ENCODE measurements at regions not wholly inside any gene's neighbourhood (a gene's known extent, or its start where the extent isn't known, plus 50 kb on each side); places are given as distances from the start of the nearest gene placed in this dataset.

- TF ChIP-seq SP1 (IDR thresholded peaks at IDR 0.05) (no peak), EGR1 (IDR thresholded peaks at IDR 0.05; ENCODE audit: low read depth in 2 of 2) (no peak), JUND (IDR thresholded peaks at IDR 0.05) (no peak), MAX (IDR thresholded peaks at IDR 0.05) (no peak)
- DNase-seq (ENCODE audit: low spot score) = no peak
- WGBS = 67% methylated on average over 2 of the region's 2 CpGs
- Histone ChIP-seq H3K9ac (ENCODE audit: low read depth in 1 of 2, low read length in 2 of 2) (no peak overlapping the region), H3K36me3 (ENCODE audit: control insufficient read depth in 4 of 4, insufficient read depth in 3 of 4, low read depth in 1 of 4, low read length in 3 of 4) (no peaks in the 10 kb centered on the region), H3K9me3 (ENCODE audit: control insufficient read depth in 4 of 4, low read length in 3 of 4) (peaks cover 0 to 4% (median under 1%) of the 10 kb centered on the region in 4 donors), H3K4me1 (ENCODE audit: control insufficient read depth in 4 of 4, insufficient read depth in 4 of 4, low read length in 3 of 4) (no peaks in the 10 kb centered on the region), H3K27me3 (ENCODE audit: control insufficient read depth in 4 of 4, insufficient read depth in 4 of 4, low read length in 3 of 4) (no peaks in the 10 kb centered on the region), H3K27ac (ENCODE audit: low read depth in 1 of 2, low read length in 2 of 2) (no peak overlapping the region), H3K4me3 (ENCODE audit: low read depth in 1 of 3, low read length in 3 of 3) (no peak overlapping the region)
These were observed 331.1 kb upstream of the CPEB2 start for GRCh38 chr4:14671146-14671545.

GRCh38 chr4:14675279-14675985 is 326.8 kb upstream of the CPEB2 start:
- Histone ChIP-seq H3K36me3 (ENCODE audit: control insufficient read depth in 4 of 4, insufficient read depth in 3 of 4, low read depth in 1 of 4, low read length in 3 of 4) (no peaks in the 10 kb centered on the region), H3K4me1 (ENCODE audit: control insufficient read depth in 4 of 4, insufficient read depth in 4 of 4, low read length in 3 of 4) (no peaks in the 10 kb centered on the region), H3K27ac (ENCODE audit: low read depth in 1 of 2, low read length in 2 of 2) (no peak overlapping the region), H3K27me3 (ENCODE audit: control insufficient read depth in 4 of 4, insufficient read depth in 4 of 4, low read length in 3 of 4) (no peaks in the 10 kb centered on the region), H3K4me3 (ENCODE audit: low read depth in 1 of 3, low read length in 3 of 3) (no peak overlapping the region), H3K9me3 (ENCODE audit: control insufficient read depth in 4 of 4, low read length in 3 of 4) (peaks cover 0 to 3% (median 0%) of the 10 kb centered on the region in 4 donors), H3K9ac (ENCODE audit: low read depth in 1 of 2, low read length in 2 of 2) (no peak overlapping the region)
- no peak for DNase-seq (ENCODE audit: low spot score)
- TF ChIP-seq RXRA (IDR thresholded peaks at IDR 0.05) (no peak), JUND (IDR thresholded peaks at IDR 0.05) (no peak), RAD21 (IDR thresholded peaks at IDR 0.05) (no peak)
- TF ChIP-seq, protein P1, sequence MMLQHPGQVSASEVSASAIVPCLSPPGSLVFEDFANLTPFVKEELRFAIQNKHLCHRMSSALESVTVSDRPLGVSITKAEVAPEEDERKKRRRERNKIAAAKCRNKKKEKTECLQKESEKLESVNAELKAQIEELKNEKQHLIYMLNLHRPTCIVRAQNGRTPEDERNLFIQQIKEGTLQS (IDR thresholded peaks at IDR 0.05) = no peak
- WGBS = 75% methylated on average over 3 of the region's 3 CpGs

DNA sequence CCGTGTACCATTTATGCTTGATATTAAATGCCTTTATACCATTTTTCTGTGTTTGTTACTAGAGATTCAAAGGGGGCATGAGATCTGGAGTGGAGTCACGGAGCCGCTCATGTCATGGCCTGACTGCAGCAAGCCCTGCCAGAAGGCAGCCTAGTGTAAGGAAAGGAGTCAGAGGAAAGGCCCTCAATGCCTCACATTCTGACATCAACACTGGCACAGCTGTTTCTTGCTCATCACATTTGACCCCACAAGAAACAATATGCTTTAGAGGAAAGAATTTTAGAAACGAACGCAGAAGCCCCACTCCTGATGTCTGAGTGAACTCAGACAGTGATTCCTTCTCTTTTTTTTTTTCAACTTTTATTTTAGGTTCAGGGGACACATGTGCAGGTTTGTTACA is 322.4 kb upstream of the CPEB2 start:
- Histone ChIP-seq H3K4me3 (ENCODE audit: low read depth in 1 of 3, low read length in 3 of 3) (no peak overlapping the region), H3K27me3 (ENCODE audit: control insufficient read depth in 4 of 4, insufficient read depth in 4 of 4, low read length in 3 of 4) (peaks cover 0 to 3% (median 0%) of the 10 kb centered on the region in 4 donors), H3K9ac (ENCODE audit: low read depth in 1 of 2, low read length in 2 of 2) (no peak overlapping the region), H3K36me3 (ENCODE audit: control insufficient read depth in 4 of 4, insufficient read depth in 3 of 4, low read depth in 1 of 4, low read length in 3 of 4) (no peaks in the 10 kb centered on the region), H3K4me1 (ENCODE audit: control insufficient read depth in 4 of 4, insufficient read depth in 4 of 4, low read length in 3 of 4) (no peaks in the 10 kb centered on the region), H3K9me3 (ENCODE audit: control insufficient read depth in 4 of 4, low read length in 3 of 4) (peaks cover 0 to 3% (median 0%) of the 10 kb centered on the region in 4 donors), H3K27ac (ENCODE audit: low read depth in 1 of 2, low read length in 2 of 2) (no peak overlapping the region)
- no peak for DNase-seq (ENCODE audit: low spot score)
- TF ChIP-seq, protein P1 (IDR thresholded peaks at IDR 0.05) = no peak
- no peak for TF ChIP-seq TAF1 (conservative IDR thresholded peaks at IDR 0.05)
- no peak for TF ChIP-seq EGR1 (IDR thresholded peaks at IDR 0.05; ENCODE audit: low read depth in 2 of 2)
- no peak for TF ChIP-seq REST (IDR thresholded peaks at IDR 0.05)
- TF ChIP-seq ZBTB33 (IDR thresholded peaks at IDR 0.05) = no peak
- TF ChIP-seq FOXA2 (IDR thresholded peaks at IDR 0.05) = no peak
- TF ChIP-seq, protein P2, sequence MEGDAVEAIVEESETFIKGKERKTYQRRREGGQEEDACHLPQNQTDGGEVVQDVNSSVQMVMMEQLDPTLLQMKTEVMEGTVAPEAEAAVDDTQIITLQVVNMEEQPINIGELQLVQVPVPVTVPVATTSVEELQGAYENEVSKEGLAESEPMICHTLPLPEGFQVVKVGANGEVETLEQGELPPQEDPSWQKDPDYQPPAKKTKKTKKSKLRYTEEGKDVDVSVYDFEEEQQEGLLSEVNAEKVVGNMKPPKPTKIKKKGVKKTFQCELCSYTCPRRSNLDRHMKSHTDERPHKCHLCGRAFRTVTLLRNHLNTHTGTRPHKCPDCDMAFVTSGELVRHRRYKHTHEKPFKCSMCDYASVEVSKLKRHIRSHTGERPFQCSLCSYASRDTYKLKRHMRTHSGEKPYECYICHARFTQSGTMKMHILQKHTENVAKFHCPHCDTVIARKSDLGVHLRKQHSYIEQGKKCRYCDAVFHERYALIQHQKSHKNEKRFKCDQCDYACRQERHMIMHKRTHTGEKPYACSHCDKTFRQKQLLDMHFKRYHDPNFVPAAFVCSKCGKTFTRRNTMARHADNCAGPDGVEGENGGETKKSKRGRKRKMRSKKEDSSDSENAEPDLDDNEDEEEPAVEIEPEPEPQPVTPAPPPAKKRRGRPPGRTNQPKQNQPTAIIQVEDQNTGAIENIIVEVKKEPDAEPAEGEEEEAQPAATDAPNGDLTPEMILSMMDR (IDR thresholded peaks at IDR 0.05; ENCODE audit: low read depth, low read length, missing input control) = no peak
- TF ChIP-seq YY1 (IDR thresholded peaks at IDR 0.05) = no peak
- no peak for TF ChIP-seq RAD21 (IDR thresholded peaks at IDR 0.05)
- TF ChIP-seq RXRA (IDR thresholded peaks at IDR 0.05) = no peak
- TF ChIP-seq FOXA1 (IDR thresholded peaks at IDR 0.05) = no peak
- no peak for TF ChIP-seq JUND (IDR thresholded peaks at IDR 0.05)
- TF ChIP-seq HNF4A (conservative IDR thresholded peaks at IDR 0.05) = no peak
- no peak for TF ChIP-seq MAX (IDR thresholded peaks at IDR 0.05)
- TF ChIP-seq NR2F2 (IDR thresholded peaks at IDR 0.05) = no peak
- TF ChIP-seq SP1 (IDR thresholded peaks at IDR 0.05) = no peak
- TF ChIP-seq HNF4G (IDR thresholded peaks at IDR 0.05) = no peak
- TF ChIP-seq GABPA (IDR thresholded peaks at IDR 0.05 in 1 of 2, conservative IDR thresholded peaks at IDR 0.05 in 1 of 2) = no peak
- 89% methylated on average over 5 of the region's 5 CpGs for WGBS

All from liver (tissue), 8 donors.